G401 (cell line): ENCODE measurements at regions not wholly inside any gene's neighbourhood (a gene's known extent, or its start where the extent isn't known, plus 50 kb on each side); places are given as distances from the start of the nearest gene placed in this dataset.
"Not testable (repeated sequence)": the region's sequence is repeated elsewhere in the genome, so short reads cannot be mapped to it uniquely, and the experiment has no call there.

ENCODE experiments used
- DNase-seq: peaks from one replicate; pipeline ENCODE4 v3.0.0-alpha.2; 2015; ENCODE audit warnings: low spot score
- in situ Hi-C: cut with HindIII; loops from 2 replicates; pipeline ENCODE4 v1.10.0; 2016; ENCODE audit warnings: low sequenced_read_pairs, mixed read lengths

- DNase-seq, result no peak
- in situ Hi-C loops, result no loop called here
Measured at GRCh38 chr14:71619472-71619871, 312.8 kb upstream of the RGS6 start.

GRCh38 chr14:71620401-71620800 is 311.8 kb upstream of the RGS6 start:
- no peak for DNase-seq
- in situ Hi-C loops, result no loop called here

- in situ Hi-C loops, result no loop called here
Measured at GRCh38 chr14:71621276-71621675, 311.0 kb upstream of the RGS6 start.

GRCh38 chr14:71621980-71622605 is 310.1 kb upstream of the RGS6 start:
- in situ Hi-C loops, result no loop called here
- DNase-seq, result no peak

More at GRCh38 chr14:71621276-71621675, 311.0 kb upstream of the RGS6 start:
- no peak for DNase-seq

- DNase-seq, result no peak
- in situ Hi-C loops, result no loop called here
Measured at GRCh38 chr14:71623939-71624338, 308.3 kb upstream of the RGS6 start.

GRCh38 chr14:71625175-71625574 is 307.1 kb upstream of the RGS6 start:
- in situ Hi-C loops, result no loop called here
- no peak for DNase-seq

GRCh38 chr14:71625891-71626701 is 306.1 kb upstream of the RGS6 start:
- in situ Hi-C loops, result no loop called here
- DNase-seq, result no peak

GRCh38 chr14:71628433-71628832 is 303.8 kb upstream of the RGS6 start:
- in situ Hi-C loops, result no loop called here
- DNase-seq, result no peak

GRCh38 chr14:71629250-71629649 is 303.0 kb upstream of the RGS6 start:
- DNase-seq, result no peak
- in situ Hi-C loops, result no loop called here

- in situ Hi-C loops, result no loop called here
- no peak for DNase-seq
Measured at GRCh38 chr14:71629765-71630492, 302.3 kb upstream of the RGS6 start.

GRCh38 chr14:71631030-71631429 is 301.2 kb upstream of the RGS6 start:
- in situ Hi-C loops, result not testable (repeated sequence)

GRCh38 chr14:71632440-71632946 is 299.7 kb upstream of the RGS6 start:
- in situ Hi-C loops, result no loop called here
- no peak for DNase-seq

More at GRCh38 chr14:71631030-71631429, 301.2 kb upstream of the RGS6 start:
- DNase-seq, result not testable (repeated sequence)

GRCh38 chr14:71636076-71636475 is 296.2 kb upstream of the RGS6 start:
- no peak for DNase-seq
- in situ Hi-C loops, result no loop called here

GRCh38 chr14:71636820-71637471 is 295.3 kb upstream of the RGS6 start:
- in situ Hi-C loops, result no loop called here
- no peak for DNase-seq

- DNase-seq, result no peak
- in situ Hi-C loops, result no loop called here
Measured at GRCh38 chr14:71638523-71639196, 293.6 kb upstream of the RGS6 start.

GRCh38 chr14:71642715-71643114 is 289.5 kb upstream of the RGS6 start:
- DNase-seq, result no peak
- in situ Hi-C loops, result no loop called here

GRCh38 chr14:71645656-71646055 is 286.6 kb upstream of the RGS6 start:
- in situ Hi-C loops, result no loop called here
- DNase-seq, result no peak

- DNase-seq, result no peak
- in situ Hi-C loops, result no loop called here
Measured at GRCh38 chr14:71646518-71646917, 285.7 kb upstream of the RGS6 start.
